Stimulated activated CD4-positive, alpha-beta T cell treated with anti-CD3 and anti-CD28 coated beads, Interleukin-15, amount 100 ng/mL, for 48 hours (primary cell): ENCODE measurements at regions not wholly inside any gene's neighbourhood (a gene's known extent, or its start where the extent isn't known, plus 50 kb on each side); places are given as distances from the start of the nearest gene placed in this dataset.

ENCODE experiments used
- DNase-seq, 2 donors: peaks; one replicate each; pipeline ENCODE4 v3.0.0-alpha.2; 2020; ENCODE audit warnings: low read depth in 2 of 2

- no peak for DNase-seq
Observed at GRCh38 chr5:14090755-14091154, 52.4 kb upstream of the TRIO start.

- DNase-seq, result no peak
Observed at GRCh38 chr5:14090290-14090689, 52.9 kb upstream of the TRIO start.

GRCh38 chr5:14089198-14089597 is 53.9 kb upstream of the TRIO start:
- no peak for DNase-seq

- no peak for DNase-seq
Observed at GRCh38 chr5:14086261-14086660, 56.9 kb upstream of the TRIO start.

- DNase-seq, result no peak
Observed at GRCh38 chr5:14082973-14083372, 60.2 kb upstream of the TRIO start.

- DNase-seq, result no peak
Observed at GRCh38 chr5:14082523-14082922, 60.6 kb upstream of the TRIO start.

GRCh38 chr5:14081791-14082190 is 61.4 kb upstream of the TRIO start:
- DNase-seq, result no peak

- no peak for DNase-seq
Observed at GRCh38 chr5:14078716-14079115, 64.4 kb upstream of the TRIO start.

- DNase-seq, result no peak
Observed at GRCh38 chr5:14077501-14077900, 65.6 kb upstream of the TRIO start.

- no peak for DNase-seq
Observed at GRCh38 chr5:14076561-14076960, 66.6 kb upstream of the TRIO start.

- DNase-seq, result no peak
Observed at GRCh38 chr5:14075937-14076336, 67.2 kb upstream of the TRIO start.

- no peak for DNase-seq
Observed at GRCh38 chr5:14071433-14071832, 71.7 kb upstream of the TRIO start.

GRCh38 chr5:14069021-14069420 is 74.1 kb upstream of the TRIO start:
- no peak for DNase-seq

GRCh38 chr5:14068136-14068535 is 75.0 kb upstream of the TRIO start:
- DNase-seq, result no peak

- no peak for DNase-seq
Observed at GRCh38 chr5:14066326-14066725, 76.8 kb upstream of the TRIO start.

- DNase-seq, result no peak
Observed at GRCh38 chr5:14064841-14065240, 78.3 kb upstream of the TRIO start.

GRCh38 chr5:14063691-14064090 is 79.5 kb upstream of the TRIO start:
- DNase-seq, result no peak

GRCh38 chr5:14063138-14063537 is 80.0 kb upstream of the TRIO start:
- no peak for DNase-seq

- DNase-seq, result no peak
Observed at GRCh38 chr5:14062178-14062577, 81.0 kb upstream of the TRIO start.

GRCh38 chr5:14061106-14061505 is 82.0 kb upstream of the TRIO start:
- DNase-seq, result no peak

- no peak for DNase-seq
Observed at GRCh38 chr5:14060218-14060617, 82.9 kb upstream of the TRIO start.

- no peak for DNase-seq
Observed at GRCh38 chr5:14059810-14060209, 83.3 kb upstream of the TRIO start.

- DNase-seq, result no peak
Observed at GRCh38 chr5:14057289-14057688, 85.9 kb upstream of the TRIO start.

- no peak for DNase-seq
Observed at GRCh38 chr5:14056039-14056438, 87.1 kb upstream of the TRIO start.
